Stimulated activated CD8-positive, alpha-beta memory T cell treated with anti-CD3 and anti-CD28 coated beads, Interleukin-4, amount 100 ng/mL, for 1 hour (primary cell): ENCODE measurements at regions not wholly inside any gene's neighbourhood (a gene's known extent, or its start where the extent isn't known, plus 50 kb on each side); places are given as distances from the start of the nearest gene placed in this dataset.
"Not testable (repeated sequence)": the region's sequence is repeated elsewhere in the genome, so short reads cannot be mapped to it uniquely, and the experiment has no call there.

ENCODE experiments used
- DNase-seq, 2 donors: peaks; one replicate each; pipeline ENCODE4 v3.0.0-alpha.2; 2020; ENCODE audit warnings: low read depth in 2 of 2, low spot score in 1 of 2

DNA sequence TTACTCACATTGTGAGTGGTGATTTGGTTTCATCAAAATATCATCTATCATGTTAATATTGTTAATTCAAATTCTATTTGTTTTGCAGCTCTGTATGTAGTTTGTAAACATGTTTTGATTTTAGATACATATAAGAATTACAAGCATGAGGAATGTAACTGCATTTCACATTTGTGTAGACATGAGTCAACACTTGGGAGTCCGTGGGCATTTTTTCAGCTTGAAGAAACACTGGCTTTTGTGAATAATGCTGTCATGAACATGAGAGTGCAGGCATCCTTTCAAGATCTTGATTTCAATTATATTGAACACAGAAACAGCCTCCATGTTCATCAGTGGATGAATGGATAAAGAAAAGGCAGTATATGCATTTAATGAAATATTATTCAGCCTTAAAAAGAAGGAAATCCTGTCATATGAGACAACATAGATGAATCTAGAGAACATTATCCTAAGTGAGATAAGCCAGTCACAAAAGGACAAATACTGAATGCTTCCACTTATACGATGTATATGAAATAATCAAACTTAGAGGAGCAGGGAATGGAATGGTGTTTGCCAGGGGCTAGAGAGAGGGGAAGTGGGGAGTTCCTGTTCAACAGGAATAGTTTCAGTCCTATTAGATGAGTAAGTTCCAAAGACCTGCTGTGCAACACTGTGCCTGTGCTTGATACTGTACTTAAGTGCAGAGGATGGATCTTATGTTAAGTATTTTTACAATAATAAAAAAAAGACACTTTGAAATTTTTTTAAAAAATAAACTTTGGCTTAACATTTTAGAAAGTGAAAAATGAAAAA is 194.9 kb downstream of the LRATD1 start:
- DNase-seq: no peak

DNA sequence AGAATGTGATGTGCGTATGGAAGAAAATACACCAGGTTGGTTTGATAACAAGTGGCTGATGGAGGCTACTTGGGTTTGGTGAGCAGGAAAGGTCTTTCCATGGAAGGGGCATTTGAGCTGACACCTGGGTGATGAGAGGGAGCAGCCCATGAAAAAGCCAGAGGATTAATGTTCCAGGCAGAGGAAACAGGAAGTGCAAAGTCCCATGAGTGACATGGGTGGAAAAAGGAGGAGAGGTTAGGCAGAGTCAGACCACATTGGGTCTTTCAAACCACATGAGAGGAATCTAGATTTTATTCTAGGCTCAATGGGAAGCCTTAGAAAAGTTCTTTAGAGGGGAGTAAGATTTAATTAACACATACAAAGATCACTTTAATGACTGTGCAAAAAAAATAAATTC is 195.7 kb downstream of the LRATD1 start:
- DNase-seq: no peak

DNA sequence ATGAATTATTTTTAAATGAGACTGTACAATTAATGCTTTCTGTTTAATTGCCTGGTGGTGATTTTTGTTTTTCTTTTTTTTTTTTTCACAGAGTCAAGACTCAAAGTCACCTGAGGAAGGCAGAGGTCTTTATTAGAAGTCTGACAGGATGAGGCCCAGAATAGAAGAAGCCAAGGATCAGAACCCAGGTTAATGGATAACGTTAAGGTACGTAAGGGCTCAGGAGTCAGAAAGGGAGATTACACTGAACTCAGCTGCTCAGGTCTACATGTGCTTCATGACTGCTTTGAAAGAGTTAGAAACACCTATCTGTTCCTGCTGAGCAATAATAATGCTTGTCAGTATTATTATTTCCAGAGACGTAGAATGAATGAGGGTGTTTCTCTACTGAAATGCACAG is 196.5 kb downstream of the LRATD1 start:
- DNase-seq: no peak

DNA sequence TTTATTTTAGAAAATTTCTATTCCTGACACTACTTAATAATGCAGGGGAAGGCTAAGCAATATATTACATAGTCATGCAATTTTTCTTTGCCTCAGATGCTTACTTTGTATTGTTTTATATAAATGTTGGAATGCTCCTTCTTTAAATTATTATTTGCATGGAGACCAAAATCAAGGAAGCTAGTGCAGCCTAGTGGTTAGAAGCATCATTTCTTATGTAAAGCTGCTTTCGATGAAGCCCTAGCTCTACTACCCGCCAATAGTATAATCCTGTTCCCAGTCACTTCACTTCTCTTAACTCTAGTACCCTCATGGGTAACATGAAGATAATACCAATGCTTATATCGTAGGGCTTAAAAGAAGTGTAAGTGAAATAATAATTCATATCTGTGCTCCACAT is 198.9 kb downstream of the LRATD1 start:
- no peak for DNase-seq

DNA sequence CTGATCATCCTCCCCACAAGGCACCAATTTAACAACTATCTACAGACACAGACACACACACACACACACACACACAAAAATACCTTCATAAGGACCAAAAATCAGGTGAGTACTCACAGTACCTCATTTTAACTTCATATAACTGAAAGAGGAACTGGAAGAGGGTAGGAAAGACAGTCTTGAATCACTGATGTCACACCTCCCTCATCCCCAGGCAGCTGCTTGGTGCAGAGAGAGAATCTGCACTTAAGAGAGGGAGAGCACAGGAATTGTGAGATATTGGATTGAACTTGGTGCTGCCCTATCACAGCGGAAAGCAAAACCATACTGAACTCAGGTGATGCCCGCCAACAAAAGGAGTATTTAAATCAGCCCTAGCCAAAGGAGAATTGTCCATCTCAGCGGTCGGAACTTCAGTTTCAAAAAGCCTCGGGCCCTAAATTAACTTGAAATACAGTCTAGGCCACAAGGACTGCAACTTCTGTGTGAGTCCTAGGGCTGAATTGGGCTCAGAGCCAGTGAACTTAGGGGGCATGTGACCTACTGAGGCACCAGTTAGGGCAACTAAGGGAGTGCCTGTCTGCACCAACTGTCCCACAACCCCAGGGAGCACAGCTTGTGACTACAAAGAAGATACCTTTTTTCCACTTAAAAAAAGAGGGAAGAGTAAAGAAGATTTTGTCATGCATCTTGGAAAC is 211.1 kb downstream of the LRATD1 start:
- no peak for DNase-seq

DNA sequence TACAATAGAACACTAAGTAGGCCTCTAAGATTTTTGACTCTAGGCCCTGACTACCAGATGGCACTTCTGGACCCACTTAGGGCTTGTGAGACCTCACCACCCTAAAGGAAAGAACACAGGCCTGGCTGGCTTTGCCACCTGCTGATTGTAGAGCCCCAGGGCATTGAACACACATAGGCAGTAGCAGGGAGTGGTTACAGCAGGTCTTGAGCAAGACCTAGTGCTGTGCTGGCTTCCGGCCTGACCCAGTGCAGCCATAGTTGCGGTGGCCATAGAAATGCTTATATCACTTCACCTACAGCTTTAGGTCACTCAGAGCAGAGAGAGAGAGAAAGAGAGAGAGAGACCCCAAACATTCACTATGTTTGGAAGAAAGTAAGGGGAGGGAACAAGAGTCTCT is 223.2 kb downstream of the LRATD1 start:
- DNase-seq: no peak

DNA sequence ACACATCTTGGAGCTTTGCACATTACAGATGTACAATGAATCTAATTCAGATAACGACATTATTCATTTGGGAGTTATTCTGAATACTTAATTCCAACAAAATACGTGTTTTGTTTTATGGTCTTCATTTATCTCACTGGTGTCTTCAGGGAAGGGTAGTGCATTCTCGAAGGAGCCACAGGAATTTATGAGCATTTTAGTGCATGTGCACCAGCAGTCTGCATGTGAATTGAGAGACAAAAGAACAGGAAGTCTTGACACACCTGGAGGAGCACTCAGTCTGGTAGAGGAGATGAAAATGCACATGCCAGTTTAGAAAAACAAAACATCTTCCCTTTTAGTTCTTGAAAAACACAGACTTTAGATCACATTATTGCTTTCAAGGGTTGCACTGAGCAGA is 228.7 kb downstream of the LRATD1 start:
- DNase-seq: no peak

DNA sequence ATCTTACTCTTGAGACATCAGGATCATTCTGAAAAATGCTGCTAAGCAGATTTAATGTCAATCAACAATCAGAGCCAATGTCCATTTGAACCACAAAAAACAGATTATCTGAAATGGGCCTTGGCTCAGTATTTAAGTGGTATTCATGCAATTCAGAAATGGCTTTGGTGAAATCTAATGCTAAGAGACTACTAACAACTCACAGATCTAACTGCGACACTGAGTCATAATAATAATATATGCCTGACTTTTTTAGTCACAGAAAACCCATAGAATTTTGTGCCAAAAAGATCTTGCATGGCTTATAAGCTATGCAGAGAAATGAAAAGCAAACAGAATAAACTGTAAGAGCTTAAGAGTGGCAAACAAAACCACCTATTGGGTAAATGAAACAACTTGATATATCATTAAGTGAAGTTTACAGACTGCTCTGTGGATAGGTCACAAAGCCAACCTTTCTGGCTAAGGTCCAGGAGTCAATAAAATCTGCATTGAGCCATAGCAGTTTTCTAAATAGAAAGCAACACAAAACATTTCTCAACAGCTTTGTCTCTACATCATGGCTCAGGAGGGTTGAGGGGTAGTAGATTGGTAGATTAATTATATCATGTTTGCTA is 234.3 kb downstream of the LRATD1 start:
- DNase-seq: no peak

DNA sequence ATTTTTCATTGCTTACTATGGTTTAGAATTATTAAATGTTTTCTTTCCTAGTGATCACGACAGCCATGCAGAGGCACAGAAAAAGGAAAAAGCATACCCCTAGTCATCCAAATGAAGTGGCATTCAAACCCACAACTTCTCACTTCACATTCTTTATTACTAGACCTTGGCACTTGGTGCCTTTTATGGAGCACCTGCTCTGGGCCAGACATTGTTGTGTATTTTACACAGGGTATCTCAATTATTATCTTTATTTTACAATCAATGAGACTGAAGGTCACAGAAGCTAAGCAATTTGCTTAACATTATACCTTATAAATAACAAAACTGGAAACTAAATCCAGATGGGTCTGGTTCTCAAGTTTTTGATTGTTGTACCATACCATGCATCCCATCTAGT is 235.3 kb downstream of the LRATD1 start:
- DNase-seq: no peak

DNA sequence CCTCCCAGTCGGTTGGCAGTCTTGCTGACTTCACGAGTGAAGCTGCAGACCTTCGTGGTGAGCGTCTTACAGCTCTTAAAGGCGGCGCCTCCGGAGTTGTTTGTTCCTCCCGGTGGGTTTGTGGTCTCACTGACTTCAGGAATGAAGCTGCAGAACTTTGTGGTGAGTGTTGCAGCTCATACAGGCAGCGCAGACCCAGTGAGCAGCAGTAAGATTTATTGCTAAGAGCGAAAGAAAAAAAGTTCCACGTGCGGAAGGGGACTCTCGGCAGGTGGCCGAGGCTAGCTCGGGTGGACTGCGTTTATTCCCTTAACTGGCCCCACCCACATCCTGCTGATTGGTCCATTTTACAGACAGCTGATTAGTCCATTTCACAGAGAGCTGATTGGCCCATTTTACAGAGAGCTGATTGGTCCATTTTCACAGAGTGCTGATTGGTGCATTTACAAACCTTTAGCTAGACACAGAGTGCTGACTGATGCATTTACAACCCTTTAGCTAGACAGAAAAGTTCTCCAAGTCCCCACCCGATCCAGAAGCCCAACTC is 240.3 kb downstream of the LRATD1 start:
- no peak for DNase-seq

DNA sequence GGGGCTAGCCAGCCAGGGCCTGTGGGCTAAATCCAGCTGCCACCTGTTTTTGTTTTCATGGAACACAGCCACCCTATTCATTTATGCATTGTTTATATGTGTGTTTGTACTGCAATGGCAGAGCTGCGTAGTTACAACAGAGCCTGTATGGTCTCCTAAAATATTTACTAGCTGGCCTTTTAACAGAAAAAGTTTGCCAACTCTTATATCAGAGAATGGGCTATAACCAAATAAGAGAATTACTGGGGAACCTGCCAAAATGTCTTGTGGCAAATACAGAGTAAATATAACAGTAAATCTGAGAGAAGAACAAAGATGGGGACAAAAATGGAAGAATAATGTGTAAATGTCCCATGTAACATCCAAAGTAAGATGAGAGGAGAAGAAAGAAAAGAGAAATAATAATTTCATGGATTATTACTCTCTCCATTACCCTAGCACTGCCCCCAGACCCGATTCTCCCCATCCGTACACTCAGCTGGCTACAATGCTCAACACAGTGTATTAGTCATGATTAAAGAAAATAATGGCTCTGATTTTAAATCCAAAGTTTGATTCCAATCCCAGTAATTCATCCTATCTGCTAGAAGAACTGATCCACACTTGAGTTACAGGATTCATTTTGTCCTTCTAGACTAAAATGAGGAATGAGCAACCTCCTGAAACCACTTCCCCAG is 249.3 kb downstream of the LRATD1 start:
- no peak for DNase-seq

DNA sequence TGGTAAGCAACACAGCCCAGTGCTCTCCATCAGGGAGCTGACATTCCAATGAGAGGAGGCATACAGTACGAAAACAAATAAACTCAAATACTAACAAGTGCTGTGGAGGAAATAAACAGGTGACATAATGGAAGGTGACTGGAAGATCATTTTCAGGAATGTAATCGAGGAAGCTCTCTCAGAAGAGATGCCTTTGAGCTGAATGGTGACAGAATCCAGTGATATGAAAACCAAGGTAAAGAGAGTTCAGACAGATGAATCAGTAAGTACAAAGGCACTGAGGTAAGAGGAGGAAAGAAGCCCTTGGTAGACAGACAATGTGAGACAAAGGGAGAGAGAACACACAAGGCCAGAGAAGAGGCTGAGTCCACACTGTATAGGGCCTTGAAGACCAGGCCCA is 252.1 kb downstream of the LRATD1 start:
- no peak for DNase-seq

DNA sequence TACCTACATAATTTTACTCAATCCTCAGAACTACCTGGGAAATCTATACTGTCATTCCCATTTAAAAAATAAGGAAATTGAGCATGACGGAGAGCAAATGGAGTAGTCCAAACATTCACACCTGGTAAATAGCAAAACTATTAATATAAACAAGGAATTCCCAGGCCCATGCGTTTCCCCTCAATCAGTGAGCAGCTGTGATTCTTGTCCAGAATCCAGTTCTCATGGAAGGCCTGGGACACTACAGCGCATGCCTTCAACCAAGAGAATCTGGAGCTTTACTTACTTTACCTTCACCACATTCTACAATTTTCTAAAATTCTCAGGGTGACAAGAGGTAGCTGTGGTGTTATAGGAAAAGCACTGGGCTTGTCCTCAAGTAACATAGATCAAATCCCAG is 259.0 kb downstream of the LRATD1 start:
- DNase-seq: no peak

DNA sequence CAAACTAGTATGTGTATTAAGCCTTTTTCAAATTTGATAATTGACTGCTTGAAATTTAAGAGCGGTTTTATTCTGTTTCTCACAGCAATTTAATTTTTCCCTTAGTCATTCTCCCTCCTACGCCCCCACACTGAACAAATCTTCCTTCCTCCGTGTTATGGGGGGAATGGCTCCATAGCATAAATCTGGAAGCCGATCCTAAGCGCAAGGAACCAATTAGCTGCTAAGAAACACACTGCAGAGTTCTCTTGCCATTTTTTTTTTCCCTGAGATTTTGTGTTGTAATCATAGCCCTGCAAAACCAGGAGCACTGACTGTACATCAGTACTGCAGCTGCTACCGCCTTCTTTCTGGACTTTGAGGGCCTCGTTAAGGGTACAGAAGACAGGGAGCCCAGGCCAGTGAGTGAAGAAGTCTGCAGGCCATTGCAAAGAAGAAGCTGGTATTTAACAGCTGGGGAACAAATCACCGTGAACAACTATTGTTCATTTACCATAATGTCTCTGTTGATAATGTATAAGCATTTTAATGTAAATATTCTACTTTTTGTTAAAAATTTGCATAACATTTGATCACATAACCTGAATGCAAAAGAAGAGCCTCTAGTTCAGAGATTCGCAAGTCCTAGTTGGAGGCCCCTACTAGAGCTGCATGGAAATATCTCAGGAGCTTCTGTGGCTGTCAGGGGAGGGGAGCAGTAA is 264.0 kb downstream of the LRATD1 start:
- no peak for DNase-seq

DNA sequence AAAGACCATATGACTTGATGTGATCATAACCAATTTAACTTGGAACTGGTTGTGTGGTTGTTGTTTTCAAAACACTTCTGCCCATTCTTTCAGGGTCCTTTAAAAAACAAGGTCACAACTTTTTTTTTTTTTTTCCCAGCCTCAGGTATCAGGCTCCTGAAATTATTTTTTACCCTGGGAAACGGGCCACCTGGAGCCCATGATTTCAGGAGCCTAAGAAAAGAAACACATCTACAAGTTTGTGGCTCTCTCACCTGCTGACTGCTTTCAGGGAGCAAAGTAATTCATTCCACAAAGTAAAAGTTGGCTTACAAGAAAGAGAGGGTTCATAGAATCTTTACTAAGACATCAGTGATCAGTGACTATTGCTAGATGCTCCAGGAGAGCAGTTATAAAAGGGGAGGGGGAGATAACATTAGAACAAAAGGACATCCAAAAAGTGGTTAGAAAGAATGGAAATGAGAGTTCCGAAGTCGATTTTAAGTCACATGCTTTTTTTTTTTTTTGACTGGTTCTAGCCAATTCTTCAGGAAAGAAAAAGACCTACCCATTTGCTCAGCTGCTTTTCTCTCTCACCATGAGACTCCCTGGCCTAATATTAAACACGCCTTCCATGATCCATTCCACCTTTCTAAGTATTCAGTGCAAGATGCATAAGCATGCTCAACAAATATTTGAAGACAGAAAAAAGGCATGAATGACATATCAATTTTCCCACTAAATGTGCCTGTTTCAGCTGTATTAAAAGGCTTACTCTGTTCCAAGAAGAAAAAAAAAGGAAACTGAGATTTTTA is 267.3 kb downstream of the LRATD1 start:
- DNase-seq: no peak

DNA sequence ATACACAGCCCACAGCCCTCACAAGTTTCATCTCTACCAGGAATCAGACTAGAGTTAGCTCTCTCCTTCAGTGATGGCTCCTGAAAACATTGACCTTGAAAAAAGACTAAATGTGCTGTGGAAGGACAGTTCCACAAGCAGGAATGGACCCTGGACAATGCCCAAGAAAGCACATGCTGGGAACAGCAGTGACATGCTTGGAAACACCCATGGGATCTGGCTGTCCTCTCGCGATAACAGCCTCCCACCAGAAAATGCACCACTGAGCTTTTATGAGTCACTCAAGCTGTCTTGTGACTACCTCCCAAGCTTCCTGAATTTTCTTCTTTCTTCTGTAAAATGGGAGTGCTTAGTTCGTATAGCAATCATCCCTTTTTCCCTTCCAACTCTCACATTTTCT is 269.2 kb downstream of the LRATD1 start:
- DNase-seq: no peak

DNA sequence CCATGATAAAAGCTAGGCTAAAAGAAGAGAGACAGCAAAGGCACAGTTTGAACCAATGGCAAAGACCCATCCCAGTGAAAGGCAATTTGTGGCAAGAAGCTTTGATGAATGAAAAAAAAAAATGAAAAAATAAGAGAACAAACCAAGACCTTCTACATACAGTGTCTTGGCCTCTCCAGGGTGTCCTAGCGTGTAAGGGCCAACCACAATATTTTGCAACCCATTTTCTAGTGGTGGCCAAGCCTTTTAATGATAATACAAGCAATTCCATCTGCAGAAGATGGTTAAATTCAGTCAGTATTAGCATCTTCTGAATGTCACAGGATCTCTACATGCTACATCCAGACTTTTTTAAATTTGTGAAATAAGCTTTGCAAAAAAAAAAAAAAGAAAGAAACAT is 270.4 kb downstream of the LRATD1 start:
- DNase-seq: no peak

DNA sequence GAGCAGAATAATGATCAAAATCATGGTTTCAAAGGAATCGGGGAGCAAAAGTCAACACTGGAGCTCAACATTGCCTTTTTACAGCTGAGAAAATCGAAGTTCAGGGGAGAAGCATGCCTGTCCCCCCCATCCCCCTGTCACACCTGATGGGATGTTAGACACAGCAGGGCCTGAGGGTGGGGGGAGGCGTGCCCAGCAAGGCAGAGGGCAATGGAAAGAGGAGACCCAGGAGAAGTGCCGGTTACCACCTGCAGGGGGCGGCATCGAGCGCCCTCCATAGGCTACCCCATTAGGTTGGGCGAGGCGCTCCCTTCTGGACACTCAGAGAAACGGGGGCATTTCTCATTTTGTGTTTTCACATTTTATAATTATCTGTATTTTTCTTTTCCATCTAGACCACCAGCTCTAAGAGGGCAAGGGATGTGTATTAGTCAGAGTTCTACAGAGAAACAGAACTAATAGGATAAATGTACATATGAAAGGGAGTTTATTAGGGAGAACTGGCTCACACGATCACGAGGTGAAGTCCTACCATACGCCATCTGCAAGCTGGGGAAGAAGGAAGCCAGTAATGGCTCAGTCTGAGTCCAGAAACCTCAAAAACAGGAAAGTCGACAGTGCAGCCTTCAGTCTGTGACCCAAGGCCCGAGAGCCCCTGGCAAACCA is 271.3 kb downstream of the LRATD1 start:
- DNase-seq: peak in 1 of 2 donors; percentile 1

DNA sequence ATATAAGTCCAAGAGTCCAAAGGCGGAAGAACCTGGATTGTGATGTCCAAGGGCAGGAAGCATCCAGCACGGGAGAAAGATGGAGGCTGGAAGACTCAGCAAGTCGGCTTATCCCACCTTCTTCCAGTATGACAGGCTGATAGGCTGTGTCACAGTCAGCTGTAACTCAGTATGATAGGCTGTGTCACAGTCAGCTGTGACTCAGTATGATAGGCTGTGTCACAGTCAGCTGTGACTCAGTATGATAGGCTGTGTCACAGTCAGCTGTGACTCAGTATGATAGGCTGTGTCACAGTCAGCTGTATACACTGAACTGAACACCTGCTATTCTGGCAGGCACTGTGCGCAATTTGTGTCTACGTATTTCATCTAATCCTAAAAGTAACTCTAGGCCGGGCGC is 271.9 kb downstream of the LRATD1 start:
- DNase-seq: not testable (repeated sequence)

DNA sequence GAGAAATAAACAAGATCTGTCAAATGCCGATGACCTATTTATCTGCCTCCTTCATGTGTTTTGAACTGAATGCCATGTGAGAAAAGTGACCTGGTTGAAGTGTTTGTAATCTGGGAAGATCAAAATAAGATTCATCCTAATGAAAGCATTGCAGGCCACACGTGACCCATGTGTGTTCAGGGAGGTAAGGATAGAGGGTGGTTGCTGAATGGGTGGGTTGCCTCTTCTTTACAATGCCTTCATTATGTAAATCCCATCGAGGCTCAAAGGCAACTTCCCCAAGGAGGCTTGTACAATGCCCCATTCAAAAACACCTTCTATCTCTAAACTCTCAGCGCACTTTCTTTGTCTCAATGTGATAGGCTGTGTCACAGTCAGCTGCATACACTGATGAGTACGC is 273.1 kb downstream of the LRATD1 start:
- DNase-seq: no peak
